ENCODE measurements at regions not wholly inside any gene's neighbourhood (a gene's known extent, or its start where the extent isn't known, plus 50 kb on each side); places are given as distances from the start of the nearest gene placed in this dataset.

- TF ChIP-seq USF2 (IDR thresholded peaks at IDR 0.05; ENCODE audit: low read depth, low read length) = no peak
- TF ChIP-seq POLR2A (IDR thresholded peaks at IDR 0.05; ENCODE audit: low read depth, low read length) = no peak
Observed at GRCh38 chr3:43199645-43200306, 86.6 kb upstream of the SNRK start.

All from IMR-90 (cell line).